GM18519 (cell line): ENCODE measurements at regions not wholly inside any gene's neighbourhood (a gene's known extent, or its start where the extent isn't known, plus 50 kb on each side); places are given as distances from the start of the nearest gene placed in this dataset.
"Not testable (repeated sequence)": the region's sequence is repeated elsewhere in the genome, so short reads cannot be mapped to it uniquely, and the experiment has no call there.

ENCODE experiments used
- ATAC-seq: cut with Tn5 transposase; IDR thresholded peaks from one replicate; pipeline ENCODE4 v1.9.1; 2021; ENCODE audit warnings: mild to moderate bottlenecking, moderate library complexity; ENCODE audit not compliant: unreplicated experiment, low FRiP score

DNA sequence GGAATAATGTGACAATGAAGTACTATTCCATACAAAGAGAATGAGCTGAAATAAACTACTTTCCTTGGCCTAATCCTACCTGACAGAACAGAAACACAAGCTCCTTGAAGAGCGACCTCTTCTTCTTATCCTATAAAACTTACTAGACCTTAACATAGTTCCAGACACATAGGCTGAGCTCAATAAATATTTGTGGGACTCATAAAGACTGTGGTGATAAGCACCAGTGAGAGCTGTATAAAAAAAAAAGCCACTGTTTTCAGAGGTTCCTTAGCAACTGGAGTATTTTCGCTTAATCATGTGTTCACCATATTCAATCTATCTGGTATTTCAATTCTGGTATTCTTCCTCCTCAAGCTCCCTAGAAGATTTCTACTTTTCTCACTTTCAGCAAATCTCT lies 1129.6 kb downstream of the STPG2 start:
- ATAC-seq, result no peak

DNA sequence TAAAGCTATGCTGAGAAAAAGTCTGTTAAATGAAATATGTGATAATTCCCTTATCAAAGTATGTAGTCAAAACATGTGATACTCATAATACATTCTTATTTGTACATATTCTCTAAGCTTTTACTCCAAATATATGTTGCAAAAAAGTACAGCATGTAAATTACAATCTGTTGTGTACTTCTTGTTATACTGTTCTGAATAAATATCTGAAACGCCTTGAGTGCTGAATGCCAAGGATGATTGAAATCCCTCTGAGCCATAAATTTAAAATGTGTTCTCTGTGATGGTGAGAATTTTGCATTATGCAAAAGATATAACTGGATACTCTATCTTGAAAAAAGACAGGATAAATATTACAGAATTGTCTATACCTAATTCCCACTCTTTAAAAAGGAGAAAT lies 1128.0 kb downstream of the STPG2 start:
- ATAC-seq, result no peak

- ATAC-seq, result no peak
Observed at GRCh38 chr4:97016186-97016907, 1126.9 kb downstream of the STPG2 start.

DNA sequence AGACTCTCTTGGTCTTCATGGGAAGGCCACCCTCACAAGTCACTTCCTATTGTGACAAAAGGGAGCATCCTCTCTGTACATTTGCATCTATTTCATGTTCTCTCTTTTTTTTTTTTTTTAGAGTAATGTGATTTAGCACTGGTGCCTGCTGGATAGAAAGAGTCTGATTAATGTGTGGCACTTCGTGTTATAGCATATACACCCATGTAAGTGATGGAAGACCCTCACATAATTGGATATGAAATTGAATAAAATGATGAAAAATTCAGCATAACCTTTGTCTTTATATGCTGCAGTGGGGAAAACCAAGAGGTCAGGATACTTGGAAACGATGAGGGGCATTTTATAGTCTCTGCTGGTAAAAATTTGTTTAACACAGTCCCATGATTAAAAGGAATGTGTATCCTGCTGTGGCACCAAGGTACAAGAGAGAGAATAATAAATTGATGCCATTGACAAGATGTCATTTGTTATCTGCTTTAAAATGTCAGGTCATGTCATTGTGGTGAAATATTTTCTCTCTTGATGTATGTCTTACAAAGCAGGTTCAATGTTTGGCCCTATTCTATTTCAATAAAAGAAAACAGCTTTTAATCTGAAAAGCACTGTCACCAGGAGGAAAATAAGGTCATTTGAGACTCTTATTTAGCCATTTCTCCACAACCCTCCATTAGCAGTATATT lies 1115.4 kb downstream of the STPG2 start:
- ATAC-seq, result no peak

DNA sequence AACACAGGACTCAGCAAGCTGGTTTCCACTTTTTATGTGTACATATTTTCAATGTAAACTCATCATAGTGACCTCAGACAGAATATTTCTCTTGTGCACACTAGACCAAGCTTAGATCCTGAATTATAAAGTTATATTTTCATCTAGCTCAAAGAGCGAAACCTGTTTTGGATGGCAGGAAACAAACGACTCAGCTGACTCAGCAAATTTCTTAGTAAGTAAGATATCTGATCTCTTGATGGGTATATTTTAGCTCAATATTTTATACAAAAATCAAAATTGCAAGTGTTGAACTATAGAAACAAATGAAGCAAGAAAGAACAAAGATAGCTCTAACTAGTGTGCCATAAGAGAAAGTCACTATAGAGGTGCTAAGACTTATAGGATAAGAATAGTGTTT lies 1114.5 kb downstream of the STPG2 start:
- no peak for ATAC-seq

DNA sequence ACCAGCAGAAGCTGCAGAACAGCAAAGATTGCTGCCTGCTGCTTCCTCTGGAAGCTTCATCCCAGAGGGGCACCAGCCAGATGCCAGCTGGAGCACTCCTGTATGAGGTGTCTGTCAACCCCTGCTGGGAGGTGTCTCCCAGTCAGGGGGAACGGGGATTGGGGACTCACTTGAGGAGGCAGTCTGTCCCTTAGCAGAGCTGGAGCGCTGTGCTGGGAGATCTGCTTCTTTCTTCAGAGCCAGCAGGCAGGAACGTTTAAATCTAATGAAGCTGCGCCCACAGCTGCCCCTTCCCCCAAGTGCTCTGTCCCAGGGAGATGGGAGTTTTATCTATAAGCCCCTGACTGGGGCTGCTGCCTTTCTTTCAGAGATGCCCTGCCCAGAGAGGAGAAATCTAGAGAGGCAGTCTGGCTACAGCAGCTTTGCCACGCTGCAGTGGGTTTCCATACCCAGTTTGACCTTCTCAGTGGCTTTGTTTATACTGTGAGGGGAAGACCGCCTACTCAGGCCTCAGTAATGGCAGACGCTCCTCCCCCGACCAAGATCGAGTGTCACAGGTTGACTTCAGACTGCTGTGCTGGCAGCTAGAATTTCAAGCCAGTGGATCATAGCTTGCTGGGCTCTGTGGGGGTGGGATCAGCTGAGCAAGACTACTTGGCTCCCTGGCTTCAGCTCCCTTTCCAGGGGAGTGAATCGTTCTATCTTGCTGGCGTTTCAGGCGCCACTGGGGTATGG lies 1105.7 kb downstream of the STPG2 start:
- not testable (repeated sequence) for ATAC-seq

DNA sequence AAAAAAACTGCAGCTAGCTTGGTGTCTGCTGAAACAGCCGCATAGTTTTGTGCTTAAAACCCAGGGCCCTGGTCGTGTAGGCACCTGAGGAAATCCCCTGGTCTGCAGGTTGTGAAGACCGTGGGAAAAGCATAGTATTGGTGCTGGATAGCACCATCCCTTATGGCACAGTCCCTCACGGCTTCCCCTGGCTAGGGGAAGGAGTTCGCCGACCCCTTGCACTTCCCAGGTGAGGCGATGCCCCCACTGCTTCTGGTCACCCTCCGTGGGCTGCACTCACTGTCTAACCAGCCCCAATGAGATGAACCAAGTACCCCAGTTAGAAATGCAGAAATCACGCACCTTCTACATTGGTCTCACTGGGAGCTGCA lies 1105.1 kb downstream of the STPG2 start:
- ATAC-seq, result no peak

DNA sequence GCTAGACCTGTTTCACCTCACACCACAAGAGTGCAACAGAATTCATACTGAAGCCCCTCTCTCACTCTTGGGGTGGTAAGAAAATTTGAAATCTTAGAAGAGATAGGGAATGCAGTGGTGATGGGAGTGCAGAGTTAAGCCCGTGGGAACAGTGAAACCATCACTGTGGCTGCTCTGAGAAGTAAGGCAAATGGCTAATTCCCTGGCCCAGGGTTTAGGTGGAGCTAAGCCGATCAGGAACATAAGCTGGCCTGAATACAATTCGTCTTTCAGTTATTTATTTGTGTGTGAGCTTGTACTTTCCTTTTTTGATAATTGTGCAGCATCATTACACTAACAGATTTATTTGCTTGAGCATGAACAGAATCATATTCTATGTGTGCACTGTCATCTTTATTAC lies 1070.6 kb downstream of the STPG2 start:
- no peak for ATAC-seq

DNA sequence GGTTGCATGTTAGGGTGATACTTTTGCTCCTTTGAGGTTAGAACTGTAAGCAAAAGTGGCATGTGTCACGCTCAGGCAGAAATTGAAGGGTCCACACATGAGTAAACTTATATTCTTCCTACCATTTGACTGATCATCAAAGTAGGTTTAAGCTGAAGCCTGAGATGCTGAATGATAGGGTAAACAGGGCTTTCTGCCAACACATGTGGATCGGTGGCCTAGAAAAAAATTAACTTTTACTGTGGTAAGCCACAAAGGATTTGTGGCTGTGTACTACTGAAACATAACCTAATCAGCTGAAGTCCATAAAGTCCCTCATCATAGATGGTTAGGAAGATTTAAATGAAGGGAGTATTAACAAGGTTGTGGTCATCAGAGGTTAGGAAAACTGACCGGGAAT lies 1070.1 kb downstream of the STPG2 start:
- ATAC-seq, result no peak

GRCh38 chr4:97074531-97074930 lies 1068.7 kb downstream of the STPG2 start:
- ATAC-seq, result no peak

GRCh38 chr4:97081951-97082350 lies 1061.3 kb downstream of the STPG2 start:
- ATAC-seq, result no peak

DNA sequence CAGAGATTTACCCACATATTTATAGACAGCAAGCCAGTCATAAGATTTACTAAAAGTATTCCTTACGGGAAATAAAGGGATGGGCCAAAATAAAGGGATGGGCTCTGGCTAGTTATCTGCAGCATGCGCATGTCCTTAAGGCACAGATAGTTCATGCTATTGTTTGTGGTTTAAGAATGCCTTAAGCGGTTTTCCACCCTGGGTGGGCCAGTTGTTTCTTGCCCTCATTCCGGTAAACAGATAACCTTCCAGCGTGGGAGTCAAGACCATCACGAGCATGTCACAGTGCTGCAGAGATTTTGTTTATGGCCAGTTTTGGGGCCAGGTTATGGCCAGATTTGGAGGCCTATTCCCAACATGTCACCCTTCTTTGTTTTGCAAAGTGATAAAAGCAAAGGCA lies 1046.2 kb downstream of the STPG2 start:
- ATAC-seq, result not testable (repeated sequence)

DNA sequence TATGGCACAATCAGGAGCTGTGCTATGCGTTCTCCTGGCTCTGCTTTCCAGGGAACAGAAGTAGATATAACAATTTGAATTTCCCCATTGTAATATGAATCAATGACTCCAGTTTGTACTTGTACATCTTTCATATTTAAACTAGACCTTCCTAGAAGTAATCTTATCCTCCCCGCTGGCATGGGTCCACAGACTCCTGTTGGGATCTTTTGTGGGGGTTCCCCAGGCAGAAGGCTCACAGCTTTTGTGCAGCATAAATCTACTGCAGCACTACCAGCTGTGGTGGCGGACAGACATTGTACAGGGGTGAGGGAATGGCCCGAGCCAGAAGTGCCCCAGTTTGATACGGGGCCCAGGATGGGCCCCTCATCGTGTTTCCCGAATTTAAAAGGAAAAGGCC lies 1042.1 kb downstream of the STPG2 start:
- not testable (repeated sequence) for ATAC-seq

DNA sequence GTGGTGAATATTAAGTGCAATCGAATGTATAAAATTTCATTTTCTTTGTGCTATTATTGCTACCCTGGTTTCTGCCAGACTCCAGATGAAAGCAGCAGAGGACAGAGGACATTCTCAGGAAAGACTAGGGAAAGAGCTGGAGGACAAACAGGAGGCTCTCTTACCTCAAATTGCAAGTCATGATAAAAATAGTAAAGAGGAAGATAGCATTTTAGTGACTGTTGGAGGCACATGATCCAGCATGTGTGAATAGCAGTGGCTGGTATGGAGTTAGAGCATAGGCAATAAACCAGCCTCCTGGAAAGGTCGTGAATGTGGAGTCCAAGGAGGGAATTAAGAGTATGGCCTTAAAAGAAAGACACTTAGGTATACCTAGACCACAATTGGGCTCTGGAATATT lies 1040.0 kb downstream of the STPG2 start:
- ATAC-seq, result no peak

DNA sequence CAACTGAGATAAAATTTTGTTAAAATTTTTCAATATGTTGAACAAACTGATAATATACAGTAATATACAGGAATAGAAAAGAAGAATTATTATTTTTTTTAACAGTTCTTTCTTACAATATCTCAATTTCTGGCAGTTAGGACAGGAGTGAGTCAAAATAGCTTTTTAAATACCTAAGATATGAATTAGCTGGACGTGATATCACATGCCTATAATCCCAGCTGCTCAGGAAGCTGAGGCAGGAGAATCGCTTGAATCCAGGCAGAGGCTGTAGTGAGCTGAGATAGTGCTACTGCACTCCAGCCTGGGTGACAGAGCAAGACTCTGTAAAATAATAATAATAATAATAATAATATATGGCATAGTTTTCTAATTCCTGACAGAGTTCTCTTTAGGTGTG lies 1039.3 kb downstream of the STPG2 start:
- ATAC-seq, result no peak

- ATAC-seq, result no peak
Observed at GRCh38 chr4:97104666-97105065, 1038.6 kb downstream of the STPG2 start.

DNA sequence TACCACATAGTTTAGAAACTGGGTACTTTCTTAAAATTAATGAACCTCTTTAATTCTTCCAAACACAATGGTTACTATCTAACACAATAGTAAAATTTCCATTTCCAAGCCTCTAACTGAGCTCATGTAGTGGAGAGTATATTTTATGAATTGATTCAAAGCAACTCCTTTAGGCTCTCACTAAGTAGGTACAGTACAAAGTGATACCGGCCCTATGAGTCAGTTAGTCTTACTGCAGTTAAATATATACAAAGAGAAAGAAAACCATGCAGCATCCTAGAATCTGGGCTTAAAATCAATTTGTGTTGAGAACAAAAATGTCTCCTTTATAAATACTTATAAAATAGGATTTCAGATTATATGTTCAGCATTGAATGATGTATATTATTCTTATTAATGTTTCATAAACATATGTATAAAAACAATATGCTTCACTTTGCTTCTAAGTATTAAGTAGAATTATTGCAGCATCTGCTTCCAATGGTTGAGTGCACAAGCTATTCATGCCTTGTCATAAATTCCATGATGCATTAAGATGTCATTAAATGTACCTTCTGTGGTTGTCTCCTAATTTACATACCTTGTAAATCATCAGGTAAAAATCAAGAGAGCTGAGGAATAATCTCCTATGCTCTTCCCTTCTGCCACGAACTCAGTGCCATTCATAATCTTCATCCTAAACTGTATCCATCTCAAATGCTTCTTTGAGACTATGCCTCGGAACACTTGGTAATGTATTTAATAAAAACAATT lies 1037.8 kb downstream of the STPG2 start:
- no peak for ATAC-seq

DNA sequence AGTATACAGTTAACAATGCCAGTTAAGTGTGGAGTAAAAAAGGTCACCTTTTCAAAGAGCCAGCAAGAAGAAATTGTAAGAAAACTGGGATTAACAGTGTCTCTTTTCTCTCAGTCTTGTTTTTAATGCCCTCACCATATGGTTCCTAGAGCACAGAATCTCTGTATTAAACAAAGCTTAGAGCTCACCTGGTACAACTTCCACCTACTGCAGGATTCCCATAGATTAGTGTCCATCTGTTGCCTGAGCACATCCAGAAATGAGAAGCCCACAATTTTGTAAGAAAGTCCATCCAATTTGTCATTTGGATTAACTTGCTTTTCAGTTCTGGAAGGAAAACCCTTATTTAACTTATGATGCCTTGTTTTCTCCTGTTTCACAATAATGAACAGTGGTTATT lies 1037.1 kb downstream of the STPG2 start:
- no peak for ATAC-seq

DNA sequence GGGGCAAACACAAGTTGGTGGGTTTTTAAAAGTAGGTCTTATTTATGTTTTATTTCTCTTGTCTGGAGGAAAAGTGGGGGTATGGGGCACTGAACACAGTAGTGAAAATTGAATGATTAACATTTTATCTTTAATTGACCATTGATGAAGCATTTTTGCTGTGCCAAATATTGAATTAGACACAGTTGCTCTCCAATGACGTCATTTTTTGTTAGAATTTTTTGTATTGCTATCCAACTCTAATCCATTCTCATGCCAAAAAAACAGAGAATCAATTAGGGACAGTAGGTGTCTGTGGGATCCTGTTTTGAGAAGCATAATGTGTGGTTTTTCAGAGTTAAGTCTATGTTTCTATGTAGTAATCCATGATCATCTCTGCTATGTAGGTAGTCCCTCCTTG lies 1032.8 kb downstream of the STPG2 start:
- ATAC-seq, result no peak

GRCh38 chr4:97116511-97116910 lies 1026.8 kb downstream of the STPG2 start:
- ATAC-seq, result no peak

GRCh38 chr4:97121493-97121892 lies 1021.8 kb downstream of the STPG2 start:
- no peak for ATAC-seq
